IMR-90 (cell line): ENCODE measurements at regions not wholly inside any gene's neighbourhood (a gene's known extent, or its start where the extent isn't known, plus 50 kb on each side); places are given as distances from the start of the nearest gene placed in this dataset.
A peak's percentile ranks its signal among the peaks of the same experiment; 100 is the strongest.

ENCODE experiments used
- ATAC-seq: fragments of 200-7000 bp; cut with Tn5 transposase; 2 replicates; pipeline ENCODE4 v1.9.1; 2020; ENCODE audit warnings: low read depth, mild to moderate bottlenecking, moderate library complexity
- BruUV-seq: library from RNA; stranded (reverse); fragments of 400-500 nt; replicated peaks from 2 replicates; lab custom pipeline; 2021; lab: Mats Ljungman, UMichigan
- CTCF ChIA-PET: fragments of 300-600 bp; formaldehyde crosslinking; extraction: SDS; loops from one replicate; lab custom pipeline; 2021; ENCODE audit warnings: antibody characterized with exemption; lab: Yijun Ruan, JAX
- POLR2A ChIA-PET: fragments of 300-600 bp; sonication (Branson Sonifier 250); formaldehyde crosslinking; loops from one replicate; lab custom pipeline; 2022; ENCODE audit warnings: antibody characterized with exemption; ENCODE audit not compliant: unreplicated experiment; lab: Charles Lee
- DNase-seq: peaks from one replicate; pipeline ENCODE4 v3.0.0; 2013
- H2AFZ ChIP-seq: replicated peaks from 2 replicates; pipeline ENCODE3; 2013; ENCODE audit warnings: low read length, mild to moderate bottlenecking; ENCODE audit not compliant: poor library complexity
- H2AK5ac ChIP-seq: 2 replicates; pipeline ENCODE4 v1.6.1; 2013; ENCODE audit warnings: low read depth, low read length, inconsistent platforms
- H2AK9ac ChIP-seq: replicated peaks from 2 replicates; pipeline ENCODE3; 2013; ENCODE audit warnings: mild to moderate bottlenecking, low read depth, low read length, moderate library complexity; ENCODE audit not compliant: poor library complexity
- H2BK120ac ChIP-seq: 2 replicates; pipeline ENCODE4 v1.6.1; 2013; ENCODE audit warnings: low read depth, low read length, inconsistent platforms
- H2BK15ac ChIP-seq: 3 replicates; pipeline ENCODE4 v1.6.1; 2013; ENCODE audit warnings: low read depth, low read length, inconsistent platforms
- H2BK20ac ChIP-seq: 2 replicates; pipeline ENCODE4 v1.6.1; 2013; ENCODE audit warnings: low read depth, mild to moderate bottlenecking, inconsistent platforms, low read length, moderate library complexity
- H2BK5ac ChIP-seq: 2 replicates; pipeline ENCODE4 v1.6.1; 2013; ENCODE audit warnings: mild to moderate bottlenecking, low read depth, low read length, inconsistent platforms; ENCODE audit not compliant: poor library complexity, severe bottlenecking
- H3K14ac ChIP-seq: replicated peaks from 2 replicates; pipeline ENCODE4 v1.6.1; 2013; ENCODE audit warnings: low read depth, low read length, inconsistent platforms
- H3K18ac ChIP-seq: 2 replicates; pipeline ENCODE4 v1.6.1; 2013; ENCODE audit warnings: low read depth, low read length, control low read depth
- H3K23ac ChIP-seq: 2 replicates; pipeline ENCODE4 v1.6.1; 2013; ENCODE audit warnings: low read depth, low read length, inconsistent platforms
- H3K27ac ChIP-seq: 2 replicates; pipeline ENCODE4 v1.5.1; 2013; ENCODE audit warnings: mild to moderate bottlenecking, control low read depth, low read length; ENCODE audit not compliant: insufficient read depth
- H3K27me3 ChIP-seq: 2 replicates; pipeline ENCODE4 v1.6.1; 2013; ENCODE audit warnings: low read length; ENCODE audit not compliant: control insufficient read depth, insufficient read depth
- H3K36me3 ChIP-seq: 2 replicates; pipeline ENCODE4 v1.6.1; 2013; ENCODE audit warnings: low read length, mixed read lengths; ENCODE audit not compliant: control insufficient read depth, insufficient read depth
- H3K4ac ChIP-seq: 2 replicates; pipeline ENCODE4 v1.6.1; 2013; ENCODE audit warnings: low read depth, low read length, inconsistent platforms
- H3K4me1 ChIP-seq: 2 replicates; pipeline ENCODE4 v1.6.1; 2013; ENCODE audit warnings: low read length, mixed read lengths; ENCODE audit not compliant: control insufficient read depth, insufficient read depth
- H3K4me2 ChIP-seq: 2 replicates; pipeline ENCODE4 v1.6.1; 2013; ENCODE audit warnings: low read depth, mild to moderate bottlenecking, control low read depth, low read length, moderate library complexity
- H3K4me3 ChIP-seq: 2 replicates; pipeline ENCODE4 v1.5.1; 2013; ENCODE audit warnings: low read depth, mild to moderate bottlenecking, control low read depth, low read length, moderate library complexity; ENCODE audit not compliant: insufficient read depth
- H3K56ac ChIP-seq: 2 replicates; pipeline ENCODE4 v1.6.1; 2013; ENCODE audit warnings: low read length, inconsistent platforms; ENCODE audit not compliant: insufficient read depth; ENCODE audit errors: extremely low read depth
- H3K79me1 ChIP-seq, 2 experiments: 2 replicates each; pipeline ENCODE4 v1.6.1; 2013; ENCODE audit warnings: low read length in 2 of 2, inconsistent platforms in 1 of 2, low read depth in 1 of 2
- H3K9ac ChIP-seq: 2 replicates; pipeline ENCODE4 v1.6.1; 2013; ENCODE audit warnings: low read depth, low read length, control low read depth
- H3K9me1 ChIP-seq: 2 replicates; pipeline ENCODE4 v1.6.1; 2013; ENCODE audit warnings: low read length, inconsistent platforms; ENCODE audit not compliant: insufficient read depth
- H3K9me3 ChIP-seq: 2 replicates; pipeline ENCODE4 v1.6.1; 2013; ENCODE audit warnings: low read length; ENCODE audit not compliant: control insufficient read depth, insufficient read depth
- H4K20me1 ChIP-seq: 2 replicates; pipeline ENCODE4 v1.6.1; 2013; ENCODE audit warnings: low read length, inconsistent platforms; ENCODE audit not compliant: insufficient read depth
- H4K5ac ChIP-seq: 2 replicates; pipeline ENCODE4 v1.6.1; 2013; ENCODE audit warnings: mild to moderate bottlenecking, low read depth, low read length, control low read depth
- H4K8ac ChIP-seq, 2 experiments: 2 replicates each; pipeline ENCODE4 v1.6.1; 2013; ENCODE audit warnings: low read depth in 2 of 2, low read length in 2 of 2, control low read depth in 1 of 2, inconsistent platforms in 1 of 2
- H4K91ac ChIP-seq: 2 replicates; pipeline ENCODE4 v1.6.1; 2013; ENCODE audit warnings: low read depth, low read length, inconsistent platforms; ENCODE audit not compliant: insufficient read depth
- CEBPB ChIP-seq: IDR thresholded peaks from 2 replicates; pipeline ENCODE4 v1.6.1; 2012; ENCODE audit warnings: low read depth, low read length, improper control_type of control experiment
- ELK1 ChIP-seq: fragments of 150-350 bp; IDR thresholded peaks from 2 replicates; pipeline ENCODE4 v1.6.1; 2016; ENCODE audit warnings: low read depth, mild to moderate bottlenecking, low read length, moderate library complexity, borderline replicate concordance
- MAZ ChIP-seq: IDR thresholded peaks from 2 replicates; pipeline ENCODE4 v1.6.1; 2012; ENCODE audit warnings: low read depth, mild to moderate bottlenecking, low read length, improper control_type of control experiment, moderate library complexity, borderline replicate concordance
- NFE2L2 ChIP-seq: fragments of 150-350 bp; IDR thresholded peaks from 2 replicates; pipeline ENCODE4 v1.6.1; 2016; ENCODE audit warnings: low read depth, mild to moderate bottlenecking, low read length
- RAD21 ChIP-seq: IDR thresholded peaks from 2 replicates; pipeline ENCODE4 v1.6.1; 2012; ENCODE audit warnings: low read length, improper control_type of control experiment
- WGBS, 2 experiments: methylation state at CpG; one replicate each; pipeline versions ENCODE4 v1.1.5 to v1.1.7; 2013; ENCODE audit warnings: missing lambda C conversion rate in 2 of 2; ENCODE audit not compliant: insufficient read length in 1 of 2; ENCODE audit errors: extremely low coverage in 2 of 2; 5-methylcytosine and 5-hydroxymethylcytosine counted together
- dilution Hi-C: fragments of 300-500 bp; cut with HindIII; formaldehyde crosslinking; loops from one replicate; pipeline ENCODE4 v1.14.3; 2018; ENCODE audit warnings: low sequenced_read_pairs; ENCODE audit not compliant: unreplicated experiment
- in situ Hi-C: fragments of 300-500 bp; cut with MboI; formaldehyde crosslinking; loops from 3 replicates; pipeline ENCODE4 v1.14.3; 2019; ENCODE audit warnings: low sequenced_read_pairs, inconsistent platforms, mixed read lengths
- intact Hi-C: fragments of 100-400 bp; cut with micrococcal nuclease; formaldehyde crosslinking; loops from 2 replicates; pipeline ENCODE4 v1.10.0; 2022

- H4K91ac ChIP-seq = no peak overlapping the region
- dilution Hi-C loops = no loop called here
- no peaks in the 10 kb centered on the region for H3K36me3 ChIP-seq
- no peak overlapping the region for H3K9ac ChIP-seq
- no peaks in the 10 kb centered on the region for H3K4me1 ChIP-seq
- H3K4ac ChIP-seq = no peak overlapping the region
- H3K27me3 ChIP-seq = no peaks in the 10 kb centered on the region
- no peak overlapping the region for H2BK20ac ChIP-seq
- H3K9me3 ChIP-seq = no peaks in the 10 kb centered on the region
- H3K4me3 ChIP-seq = no peak overlapping the region
- no peaks in the 10 kb centered on the region for H3K9me1 ChIP-seq
- H3K56ac ChIP-seq = no peak overlapping the region
- no peak overlapping the region for H3K18ac ChIP-seq
- WGBS, 2 experiments = no CpG with 5 or more reads among the region's 4 CpGs
- no peak overlapping the region for H3K23ac ChIP-seq
- no peak overlapping the region for H2AK9ac ChIP-seq
- in situ Hi-C loops = no loop called here
- H2AK5ac ChIP-seq = no peak overlapping the region
- no peak overlapping the region for H2BK5ac ChIP-seq
- no peaks in the 10 kb centered on the region for H3K79me1 ChIP-seq
- no peak overlapping the region for H2AFZ ChIP-seq
- ChIA-PET POLR2A (no interaction called here), CTCF (no interaction called here)
- no peak overlapping the region for H3K14ac ChIP-seq
- H4K5ac ChIP-seq = no peak overlapping the region
- H4K8ac ChIP-seq = no peak overlapping the region
- no peaks in the 10 kb centered on the region for H4K20me1 ChIP-seq
- ATAC-seq (no peak), DNase-seq (no peak)
- H3K4me2 ChIP-seq = no peak overlapping the region
- intact Hi-C loops = no loop called here
- no TSS peak for BruUV-seq
- no peak overlapping the region for H3K27ac ChIP-seq
- H2BK15ac ChIP-seq = no peak overlapping the region
- H2BK120ac ChIP-seq = no peak overlapping the region
- peak; percentile 77 for TF ChIP-seq CEBPB
- TF ChIP-seq NFE2L2 = no peak
- no peak for TF ChIP-seq ELK1
- no peak for TF ChIP-seq RAD21
- TF ChIP-seq MAZ = no peak
These were observed 376.3 kb upstream of the INTU start for GRCh38 chr4:127256500-127256899.
